ENCODE measurements at regions not wholly inside any gene's neighbourhood (a gene's known extent, or its start where the extent isn't known, plus 50 kb on each side); places are given as distances from the start of the nearest gene placed in this dataset.

GRCh38 chr1:204806943-204807687 lies 63.5 kb upstream of the NFASC start (continued):
- TF ChIP-seq NCOA4 (IDR thresholded peaks at IDR 0.05; ENCODE audit: partially characterized antibody) (no peak), MCM3 (IDR thresholded peaks at IDR 0.05) (no peak), ZNF263 (CRISPR knock-in tag; IDR thresholded peaks at IDR 0.05; ENCODE audit: borderline replicate concordance) (no peak), STAT5B (CRISPR knock-in tag; IDR thresholded peaks at IDR 0.05) (no peak), ZSCAN32 (CRISPR knock-in tag; IDR thresholded peaks at IDR 0.05) (no peak), CBX5 (IDR thresholded peaks at IDR 0.05; ENCODE audit: borderline replicate concordance, low read depth) (no peak), CBX3 (IDR thresholded peaks at IDR 0.05; ENCODE audit: borderline replicate concordance in 1 of 2, low read length in 2 of 2) (no peak), GATA2 (CRISPR knock-in tag; IDR thresholded peaks at IDR 0.05) (no peak), ZNF140 (CRISPR knock-in tag; IDR thresholded peaks at IDR 0.05) (no peak), ZNF280B (CRISPR knock-in tag; IDR thresholded peaks at IDR 0.05) (no peak), MLLT1 (IDR thresholded peaks at IDR 0.05) (peak; percentile 34 to 93; a peak in 2 of 4 replicates), E4F1 (CRISPR knock-in tag; IDR thresholded peaks at IDR 0.05; ENCODE audit: borderline replicate concordance) (no peak; the same call in 1 of the 2 replicates), ZNF57 (CRISPR knock-in tag; IDR thresholded peaks at IDR 0.05) (no peak), NFRKB (IDR thresholded peaks at IDR 0.05; ENCODE audit: low read depth) (no peak), PHB2 (IDR thresholded peaks at IDR 0.05; ENCODE audit: low read depth) (no peak), ARID3B (CRISPR knock-in tag; IDR thresholded peaks at IDR 0.05; ENCODE audit: borderline replicate concordance) (no peak), TARDBP (IDR thresholded peaks at IDR 0.05) (0 out of 2 replicates have a peak, but pooled peaks have one; percentile 48), GATAD2B (IDR thresholded peaks at IDR 0.05; ENCODE audit: borderline replicate concordance) (no peak), PHF8 (IDR thresholded peaks at IDR 0.05; ENCODE audit: borderline replicate concordance, low read length) (no peak), ZNF512 (tag; IDR thresholded peaks at IDR 0.05) (no peak), NRF1 (conservative IDR thresholded peaks at IDR 0.05 in 1 of 2, IDR thresholded peaks at IDR 0.05 in 1 of 2) (peak; percentile 26 to 34; a peak in 2 of 4 replicates)
